ENCODE measurements at regions not wholly inside any gene's neighbourhood (a gene's known extent, or its start where the extent isn't known, plus 50 kb on each side); places are given as distances from the start of the nearest gene placed in this dataset.

GRCh38 chrX:10021461-10022272, 54.5 kb downstream of the CLDN34 start:
- DNase-seq (ENCODE audit: low spot score): no peak

GRCh38 chrX:10022273-10022541, 55.0 kb downstream of the CLDN34 start:
- DNase-seq (ENCODE audit: low spot score): no peak

GRCh38 chrX:10022580-10023245, 55.6 kb downstream of the CLDN34 start:
- DNase-seq (ENCODE audit: low spot score): no peak

- DNase-seq (ENCODE audit: low spot score): no peak
Measured at GRCh38 chrX:10023821-10024220, 56.7 kb downstream of the CLDN34 start.

GRCh38 chrX:10025742-10026493, 58.8 kb downstream of the CLDN34 start:
- DNase-seq (ENCODE audit: low spot score): no peak

GRCh38 chrX:10028283-10029104, 61.3 kb downstream of the CLDN34 start:
- no peak for DNase-seq (ENCODE audit: low spot score)

- peak; percentile 16 for DNase-seq (ENCODE audit: low spot score)
Measured at GRCh38 chrX:10030570-10030969, 63.4 kb downstream of the CLDN34 start.

GRCh38 chrX:10031746-10032145, 64.6 kb downstream of the CLDN34 start:
- no peak for DNase-seq (ENCODE audit: low spot score)

- no peak for DNase-seq (ENCODE audit: low spot score)
Measured at GRCh38 chrX:10032147-10032546, 65.0 kb downstream of the CLDN34 start.

- no peak for DNase-seq (ENCODE audit: low spot score)
Measured at GRCh38 chrX:10033375-10034007, 66.3 kb downstream of the CLDN34 start.

- DNase-seq (ENCODE audit: low spot score): no peak
Measured at GRCh38 chrX:10034740-10035260, 67.6 kb downstream of the CLDN34 start.

- no peak for DNase-seq (ENCODE audit: low spot score)
Measured at GRCh38 chrX:10038585-10038984, 71.4 kb downstream of the CLDN34 start.

- DNase-seq (ENCODE audit: low spot score): peak; percentile 14
Measured at GRCh38 chrX:10039821-10040793, 72.9 kb downstream of the CLDN34 start.

GRCh38 chrX:10040961-10041360, 73.8 kb downstream of the CLDN34 start:
- no peak for DNase-seq (ENCODE audit: low spot score)

- DNase-seq (ENCODE audit: low spot score): no peak
Measured at GRCh38 chrX:10041383-10041782, 74.2 kb downstream of the CLDN34 start.

- DNase-seq (ENCODE audit: low spot score): no peak
Measured at GRCh38 chrX:10042055-10042454, 74.9 kb downstream of the CLDN34 start.

GRCh38 chrX:10043386-10043785, 76.2 kb downstream of the CLDN34 start:
- DNase-seq (ENCODE audit: low spot score): no peak

GRCh38 chrX:10044021-10044420, 76.9 kb downstream of the CLDN34 start:
- no peak for DNase-seq (ENCODE audit: low spot score)

GRCh38 chrX:10045327-10046000, 78.3 kb downstream of the CLDN34 start:
- DNase-seq (ENCODE audit: low spot score): no peak

- DNase-seq (ENCODE audit: low spot score): no peak
Measured at GRCh38 chrX:10047133-10047532, 80.0 kb downstream of the CLDN34 start.
